Thymus (tissue), 11 donors: ENCODE measurements at regions not wholly inside any gene's neighbourhood (a gene's known extent, or its start where the extent isn't known, plus 50 kb on each side); places are given as distances from the start of the nearest gene placed in this dataset.

ENCODE experiments used
- DNase-seq, 9 donors: peaks; one replicate each; pipeline ENCODE4 v3.0.0-alpha.2; 2013; ENCODE audit warnings: low spot score in 9 of 9, low read depth in 6 of 9, missing footprints in 1 of 9
- H3K27ac ChIP-seq, 2 donors: one replicate each; pipeline ENCODE4 v1.5.1; 2013; ENCODE audit warnings: control low read depth in 1 of 2, low read depth in 1 of 2, low read length in 1 of 2, mild to moderate bottlenecking in 1 of 2, moderate library complexity in 1 of 2
- H3K27me3 ChIP-seq, 2 donors: one replicate each; pipeline ENCODE4 v1.5.1; 2013; ENCODE audit warnings: low read length in 1 of 2; ENCODE audit not compliant: control insufficient read depth in 2 of 2, insufficient read depth in 1 of 2
- H3K36me3 ChIP-seq, 2 donors: one replicate each; pipeline ENCODE4 v1.5.1; 2013; ENCODE audit warnings: low read length in 1 of 2, mild to moderate bottlenecking in 1 of 2, moderate library complexity in 1 of 2; ENCODE audit not compliant: control insufficient read depth in 2 of 2, insufficient read depth in 2 of 2
- H3K4me1 ChIP-seq, 2 donors: one replicate each; pipeline ENCODE4 v1.5.1; 2013; ENCODE audit warnings: low read length in 2 of 2; ENCODE audit not compliant: control insufficient read depth in 2 of 2, insufficient read depth in 2 of 2
- H3K4me3 ChIP-seq, 2 donors: one replicate each; pipeline ENCODE4 v1.5.1; 2013; ENCODE audit warnings: low read length in 2 of 2, control low read depth in 1 of 2, mild to moderate bottlenecking in 1 of 2
- H3K9me3 ChIP-seq, 2 donors: one replicate each; pipeline ENCODE4 v1.5.1; 2013; ENCODE audit warnings: low read length in 1 of 2, mild to moderate bottlenecking in 1 of 2; ENCODE audit not compliant: control insufficient read depth in 2 of 2, insufficient read depth in 1 of 2
- WGBS: extraction: QIAGEN DNeasy Blood & Tissue Kit; methylation state at CpG from one replicate; pipeline ENCODE4 v1.1.7; 2013; 5-methylcytosine and 5-hydroxymethylcytosine counted together
- donor health status: healthy.

DNA sequence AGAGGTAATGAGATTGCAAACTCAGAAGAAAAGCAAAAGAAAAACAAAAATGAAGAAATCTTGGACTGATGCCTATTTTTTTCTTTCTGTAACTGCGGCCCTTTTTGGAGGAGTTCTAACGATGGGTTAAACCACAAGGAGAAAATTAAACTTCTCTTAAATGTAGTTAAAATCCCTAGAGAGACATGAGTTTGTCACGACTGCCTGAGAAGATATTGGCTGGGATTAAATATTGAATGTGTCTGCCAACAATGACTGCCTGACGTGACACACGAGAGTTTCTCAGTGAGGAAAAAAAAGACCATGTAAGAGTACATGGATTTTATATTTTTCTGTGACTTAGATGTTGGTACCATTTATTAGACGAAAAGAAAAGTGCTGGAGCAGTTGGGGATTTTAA is 1013.4 kb downstream of the PCDH9 start:
- WGBS = 55% methylated on average over 6 of the region's 6 CpGs

DNA sequence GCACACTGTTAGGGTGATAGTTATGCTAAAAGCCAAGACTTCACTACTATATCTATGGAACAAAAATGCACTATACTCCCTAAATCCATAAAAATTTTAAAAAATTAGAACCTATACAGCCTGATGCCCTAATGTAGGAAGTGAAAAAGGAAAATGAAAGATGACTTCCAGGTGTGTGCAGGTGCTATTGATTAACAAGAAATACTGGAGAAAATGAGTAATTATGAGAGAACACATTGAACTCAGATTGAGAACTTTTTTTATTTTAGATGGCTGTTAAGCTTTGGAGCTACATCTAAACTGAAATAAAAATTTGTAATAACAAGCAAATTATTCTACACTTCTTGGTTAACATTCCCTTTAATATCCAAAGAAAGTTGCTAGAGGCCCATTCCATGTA is 1015.7 kb downstream of the PCDH9 start:
- no peak for DNase-seq
- H3K9me3 ChIP-seq = no peaks in the 10 kb centered on the region
- H3K4me3 ChIP-seq = no peak overlapping the region
- H3K27ac ChIP-seq = no peak overlapping the region
- H3K36me3 ChIP-seq = no peaks in the 10 kb centered on the region
- H3K27me3 ChIP-seq = no peaks in the 10 kb centered on the region
- H3K4me1 ChIP-seq = no peaks in the 10 kb centered on the region

More for the DNA sequence above, 1013.4 kb downstream of the PCDH9 start:
- Histone ChIP-seq H3K4me3 (no peak overlapping the region), H3K36me3 (no peaks in the 10 kb centered on the region), H3K4me1 (no peaks in the 10 kb centered on the region), H3K27me3 (no peaks in the 10 kb centered on the region), H3K27ac (no peak overlapping the region), H3K9me3 (no peaks in the 10 kb centered on the region)
- no peak for DNase-seq

DNA sequence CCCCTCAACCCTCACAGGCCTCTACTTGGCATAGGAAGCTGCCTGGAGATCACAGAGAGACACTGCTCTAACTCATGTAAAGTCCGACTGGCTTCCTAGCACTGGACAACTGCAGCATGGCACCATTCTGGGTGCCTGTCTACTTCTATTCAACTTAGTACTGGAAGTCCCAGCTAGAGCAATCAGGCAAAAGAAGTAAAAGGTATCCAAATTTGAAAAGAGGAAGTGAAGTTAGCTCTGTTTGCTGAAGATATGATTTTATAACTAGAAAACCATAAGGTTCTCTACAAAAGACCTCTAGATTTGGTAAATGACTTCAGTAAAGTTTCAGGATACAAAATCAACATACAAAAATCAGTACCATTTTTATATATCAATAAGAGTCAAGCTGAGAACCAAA is 1017.6 kb downstream of the PCDH9 start:
- 91% methylated on average over 1 of the region's 1 CpG for WGBS
- no peaks in the 10 kb centered on the region for H3K9me3 ChIP-seq
- H3K27ac ChIP-seq = no peak overlapping the region
- no peaks in the 10 kb centered on the region for H3K36me3 ChIP-seq
- DNase-seq = no peak
- no peak overlapping the region for H3K4me3 ChIP-seq
- no peaks in the 10 kb centered on the region for H3K4me1 ChIP-seq
- H3K27me3 ChIP-seq = no peaks in the 10 kb centered on the region

DNA sequence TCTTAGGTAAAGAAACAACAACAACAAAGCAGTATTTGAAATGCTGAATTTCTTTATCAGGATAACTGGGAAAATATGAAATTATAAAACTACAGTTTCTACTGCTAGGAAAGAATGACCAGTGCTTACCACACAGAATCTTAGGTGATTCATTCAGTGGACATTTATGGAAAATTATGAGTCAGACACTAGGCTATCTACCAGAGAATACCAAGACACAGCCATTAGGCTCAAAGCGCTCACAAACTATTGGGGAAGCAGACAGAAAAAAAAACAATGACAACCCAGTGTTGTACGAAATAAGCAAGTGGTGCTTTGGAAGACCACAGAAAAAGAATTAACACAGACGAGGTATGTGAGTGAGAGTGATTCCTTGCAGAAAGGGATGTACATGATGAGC is 1019.5 kb downstream of the PCDH9 start:
- DNase-seq = no peak
- no peaks in the 10 kb centered on the region for H3K27me3 ChIP-seq
- H3K9me3 ChIP-seq = no peaks in the 10 kb centered on the region
- no peaks in the 10 kb centered on the region for H3K4me1 ChIP-seq
- no peak overlapping the region for H3K27ac ChIP-seq
- no peak overlapping the region for H3K4me3 ChIP-seq
- WGBS = 97% methylated on average over 3 of the region's 3 CpGs
- H3K36me3 ChIP-seq = no peaks in the 10 kb centered on the region

DNA sequence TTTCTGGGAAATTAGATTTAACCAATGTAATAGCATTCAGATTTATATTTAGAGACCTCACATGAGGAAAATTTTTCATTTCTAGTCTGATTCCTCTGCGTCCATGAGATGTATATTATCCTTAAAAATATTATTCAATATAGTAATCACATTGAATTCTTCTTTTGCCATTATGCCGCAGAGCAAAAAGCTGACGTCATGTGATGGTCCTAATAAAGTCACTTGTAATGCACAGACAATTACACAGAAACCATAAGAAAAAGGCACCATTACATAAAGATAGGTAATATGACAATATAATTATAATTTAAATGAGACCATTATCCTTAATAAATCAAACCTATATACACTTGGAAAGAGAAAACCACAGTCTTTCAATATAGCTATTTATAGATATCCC is 1021.5 kb downstream of the PCDH9 start:
- WGBS = 66% methylated on average over 3 of the region's 3 CpGs
- no peaks in the 10 kb centered on the region for H3K4me1 ChIP-seq
- H3K4me3 ChIP-seq = no peak overlapping the region
- no peaks in the 10 kb centered on the region for H3K27me3 ChIP-seq
- no peaks in the 10 kb centered on the region for H3K9me3 ChIP-seq
- H3K27ac ChIP-seq = no peak overlapping the region
- no peak for DNase-seq
- no peaks in the 10 kb centered on the region for H3K36me3 ChIP-seq

DNA sequence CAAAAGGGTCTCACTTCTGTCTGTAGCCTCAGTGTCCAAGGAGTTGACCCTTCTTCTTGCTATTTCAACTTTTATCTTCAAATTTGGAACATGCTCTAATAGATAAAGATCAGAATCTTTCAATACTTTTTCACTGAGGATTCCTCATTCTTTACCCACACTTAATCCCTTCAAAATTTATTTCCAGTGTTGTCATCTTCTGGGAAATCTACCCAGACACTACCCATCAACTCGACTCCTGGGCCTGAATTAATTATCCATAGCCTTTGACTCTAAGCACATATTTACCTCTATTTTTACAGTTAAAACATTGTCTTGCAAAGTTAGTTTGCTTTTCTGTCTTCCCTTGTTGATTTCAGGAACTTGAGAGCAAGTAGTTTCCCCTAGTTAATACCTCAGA is 1022.5 kb downstream of the PCDH9 start:
- H3K4me1 ChIP-seq = no peaks in the 10 kb centered on the region
- 94% methylated on average over 1 of the region's 1 CpG for WGBS
- no peak overlapping the region for H3K27ac ChIP-seq
- no peaks in the 10 kb centered on the region for H3K9me3 ChIP-seq
- H3K27me3 ChIP-seq = no peaks in the 10 kb centered on the region
- no peaks in the 10 kb centered on the region for H3K36me3 ChIP-seq
- DNase-seq = no peak
- no peak overlapping the region for H3K4me3 ChIP-seq

DNA sequence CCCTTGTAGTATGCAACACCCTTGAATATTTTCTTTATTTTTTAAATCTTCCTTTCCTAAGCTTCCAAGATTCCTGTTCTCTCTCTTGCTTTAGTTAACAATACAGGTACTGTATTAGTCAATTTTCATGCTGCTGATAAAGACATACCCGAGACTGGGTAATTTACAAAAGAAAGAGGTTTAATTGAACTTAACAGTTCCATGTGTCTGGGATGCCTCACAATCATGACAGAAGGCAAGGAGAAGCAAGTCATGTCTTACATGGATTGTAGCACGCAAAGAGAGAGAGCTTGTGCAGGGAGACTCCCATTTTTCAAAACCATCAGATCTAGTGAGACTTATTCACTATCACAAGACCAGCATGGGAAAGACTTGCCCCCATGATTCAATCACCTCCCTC is 1024.3 kb downstream of the PCDH9 start:
- Histone ChIP-seq H3K4me1 (no peaks in the 10 kb centered on the region), H3K27ac (no peak overlapping the region), H3K4me3 (no peak overlapping the region), H3K9me3 (no peaks in the 10 kb centered on the region), H3K36me3 (no peaks in the 10 kb centered on the region), H3K27me3 (no peaks in the 10 kb centered on the region)
- DNase-seq = no peak
- WGBS = 46% methylated on average over 2 of the region's 2 CpGs

DNA sequence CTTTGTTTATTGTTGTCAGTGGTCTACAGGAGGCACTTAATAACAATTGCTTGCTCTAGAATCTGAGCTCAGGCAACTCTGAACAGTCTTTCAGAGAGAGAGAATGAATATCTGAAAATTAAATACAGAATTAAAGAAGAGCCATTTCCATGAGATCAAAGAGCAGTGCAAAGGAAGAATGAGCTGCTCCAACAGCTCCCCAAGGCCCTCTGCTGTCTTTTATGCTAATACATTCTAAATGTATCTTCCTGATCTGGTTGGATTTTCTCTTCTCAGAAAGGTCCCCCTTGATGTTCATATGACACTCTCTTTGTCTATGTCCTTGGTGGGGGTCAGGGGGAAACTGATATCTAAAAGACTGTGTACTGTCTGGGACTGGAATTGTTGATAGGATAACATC is 1029.6 kb downstream of the PCDH9 start:
- Histone ChIP-seq H3K9me3 (no peaks in the 10 kb centered on the region), H3K4me3 (no peak overlapping the region), H3K27me3 (no peaks in the 10 kb centered on the region), H3K27ac (no peak overlapping the region), H3K36me3 (no peaks in the 10 kb centered on the region), H3K4me1 (no peaks in the 10 kb centered on the region)
- DNase-seq = peak in 1 of 9 donors; percentile 17

DNA sequence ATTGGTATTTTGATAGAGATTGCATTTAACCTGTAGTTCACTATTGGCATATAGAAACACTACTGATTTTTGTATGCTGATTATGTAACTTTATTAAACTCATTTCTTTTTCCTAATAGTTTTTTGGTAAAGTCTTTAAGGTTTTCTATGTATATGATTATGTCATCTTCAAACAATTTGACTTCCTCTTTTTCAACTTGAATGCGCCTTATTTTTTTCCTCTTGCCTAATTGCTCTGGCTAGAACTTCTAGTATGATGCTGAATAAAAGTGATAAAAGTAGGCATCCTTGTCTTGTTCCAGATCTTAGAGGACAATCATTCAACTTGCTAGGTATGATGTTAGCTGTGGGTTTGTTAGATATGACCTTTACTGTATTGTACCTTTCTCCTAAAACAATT is 1034.9 kb downstream of the PCDH9 start:
- no peak for DNase-seq
- Histone ChIP-seq H3K27ac (no peak overlapping the region), H3K27me3 (no peaks in the 10 kb centered on the region), H3K9me3 (no peaks in the 10 kb centered on the region), H3K4me1 (no peaks in the 10 kb centered on the region), H3K36me3 (no peaks in the 10 kb centered on the region), H3K4me3 (no peak overlapping the region)
- WGBS = 97% methylated on average over 1 of the region's 1 CpG

DNA sequence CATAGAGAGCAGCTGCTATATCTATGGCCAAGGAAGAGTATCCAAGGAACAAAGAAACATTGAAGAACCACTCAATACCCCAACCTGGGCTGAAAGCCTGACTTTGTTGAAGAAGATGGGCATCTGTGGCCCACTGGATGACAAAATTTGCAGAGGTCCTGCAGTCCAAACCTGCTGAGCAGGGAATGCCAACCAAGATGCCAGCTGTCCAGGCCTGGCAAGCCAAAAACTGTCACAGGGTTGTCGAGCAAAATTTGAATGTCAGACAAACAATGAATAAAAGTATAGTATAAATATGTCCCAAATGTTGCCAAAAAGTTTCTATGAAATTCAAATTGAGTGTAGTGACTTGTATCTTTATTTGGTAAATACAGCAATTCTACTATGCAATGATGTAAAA is 1040.2 kb downstream of the PCDH9 start:
- WGBS = 63% methylated on average over 1 of the region's 1 CpG
- H3K27me3 ChIP-seq = no peaks in the 10 kb centered on the region
- H3K27ac ChIP-seq = no peak overlapping the region
- no peaks in the 10 kb centered on the region for H3K9me3 ChIP-seq
- H3K4me1 ChIP-seq = no peaks in the 10 kb centered on the region
- DNase-seq = no peak
- H3K36me3 ChIP-seq = no peaks in the 10 kb centered on the region
- no peak overlapping the region for H3K4me3 ChIP-seq
